OCI-LY7 (cell line): ENCODE measurements at regions not wholly inside any gene's neighbourhood (a gene's known extent, or its start where the extent isn't known, plus 50 kb on each side); places are given as distances from the start of the nearest gene placed in this dataset.
"Not testable (repeated sequence)": the region's sequence is repeated elsewhere in the genome, so short reads cannot be mapped to it uniquely, and the experiment has no call there.

ENCODE experiments used
- BruUV-seq: library from RNA; stranded (reverse); fragments of 400-500 nt; replicated peaks from 2 replicates; lab custom pipeline; 2021; lab: Mats Ljungman, UMichigan
- CTCF ChIA-PET: fragments of 300-600 bp; sonication (Branson Sonifier 250); formaldehyde crosslinking; loops from one replicate; lab custom pipeline; 2022; ENCODE audit warnings: antibody characterized with exemption; ENCODE audit not compliant: unreplicated experiment; lab: Charles Lee
- POLR2A ChIA-PET: fragments of 300-600 bp; sonication (Branson Sonifier 250); formaldehyde crosslinking; loops from one replicate; lab custom pipeline; 2022; ENCODE audit warnings: antibody characterized with exemption; lab: Charles Lee
- DNase-seq: peaks from one replicate; pipeline ENCODE4 v3.0.0-alpha.2; 2015; ENCODE audit warnings: low spot score
- H2AFZ ChIP-seq: fragments of 200-600 bp; sonication (generic), shearing (Covaris generic); 2 replicates; pipeline ENCODE4 v1.6.1; 2014; ENCODE audit warnings: mild to moderate bottlenecking, antibody characterized with exemption, low read length, moderate library complexity
- H3K27ac ChIP-seq: fragments of 200-600 bp; sonication (generic); 2 replicates; pipeline ENCODE4 v1.5.1; 2014; ENCODE audit warnings: mixed run types, low read depth, mild to moderate bottlenecking, moderate library complexity, low read length, inconsistent platforms; ENCODE audit not compliant: poor library complexity, severe bottlenecking
- H3K36me3 ChIP-seq: fragments of 200-600 bp; sonication (generic); 2 replicates; pipeline ENCODE4 v1.6.1; 2014; ENCODE audit warnings: mild to moderate bottlenecking, antibody characterized with exemption, low read length, moderate library complexity, mixed read lengths; ENCODE audit not compliant: insufficient read depth
- H3K4me1 ChIP-seq: fragments of 200-600 bp; sonication (generic); 2 replicates; pipeline ENCODE4 v1.5.1; 2014; ENCODE audit warnings: mild to moderate bottlenecking, low read length; ENCODE audit not compliant: insufficient read depth, poor library complexity, severe bottlenecking
- H3K4me2 ChIP-seq: fragments of 200-600 bp; sonication (generic); 2 replicates; pipeline ENCODE4 v1.6.1; 2014; ENCODE audit warnings: mild to moderate bottlenecking, low read length
- H3K4me3 ChIP-seq: fragments of 200-600 bp; sonication (generic); 2 replicates; pipeline ENCODE4 v1.5.1; 2014; ENCODE audit warnings: mild to moderate bottlenecking, low read depth, low read length; ENCODE audit not compliant: poor library complexity, severe bottlenecking
- H3K79me2 ChIP-seq: fragments of 200-600 bp; sonication (generic); 2 replicates; pipeline ENCODE4 v1.6.1; 2016; ENCODE audit warnings: low read depth, mild to moderate bottlenecking, low read length, moderate library complexity, mixed read lengths; ENCODE audit not compliant: insufficient read depth
- H3K9me2 ChIP-seq: fragments of 200-600 bp; sonication (generic); 2 replicates; pipeline ENCODE4 v1.6.1; 2016; ENCODE audit warnings: mild to moderate bottlenecking, low read length, mixed read lengths; ENCODE audit not compliant: insufficient read depth
- H3K9me3 ChIP-seq: fragments of 200-600 bp; sonication (generic); 2 replicates; pipeline ENCODE4 v1.6.1; 2014; ENCODE audit warnings: mild to moderate bottlenecking, mixed run types, low read length, mixed read lengths
- H4K20me1 ChIP-seq: fragments of 200-600 bp; sonication (generic); 2 replicates; pipeline ENCODE4 v1.6.1; 2014; ENCODE audit warnings: mild to moderate bottlenecking, antibody characterized with exemption, low read length, moderate library complexity, mixed read lengths; ENCODE audit not compliant: insufficient read depth
- CTCF ChIP-seq: fragments of 200-600 bp; sonication (generic); conservative IDR thresholded peaks from 2 replicates; pipeline ENCODE4 v1.5.1; 2014; ENCODE audit warnings: mild to moderate bottlenecking, antibody characterized with exemption, low read length, moderate library complexity, mixed read lengths
- EZH2phosphoT487 ChIP-seq: fragments of 200-600 bp; sonication (generic); IDR thresholded peaks from 2 replicates; pipeline ENCODE4 v1.6.1; 2018; ENCODE audit warnings: low read depth, borderline replicate concordance, mild to moderate bottlenecking, mixed run types, antibody characterized with exemption, low read length, moderate library complexity, mixed read lengths
- intact Hi-C: fragments of 100-400 bp; cut with micrococcal nuclease; formaldehyde crosslinking; loops from one replicate; pipeline ENCODE4 v1.10.0; 2022; ENCODE audit not compliant: unreplicated experiment

- intact Hi-C loops = no loop called here
- Histone ChIP-seq H3K27ac (no peak overlapping the region), H3K36me3 (no peaks in the 10 kb centered on the region), H3K79me2 (no peaks in the 10 kb centered on the region), H3K4me3 (no peak overlapping the region), H4K20me1 (no peaks in the 10 kb centered on the region), H3K4me1 (no peaks in the 10 kb centered on the region), H2AFZ (no peak overlapping the region), H3K9me3 (no peaks in the 10 kb centered on the region), H3K4me2 (no peak overlapping the region), H3K9me2 (no peaks in the 10 kb centered on the region)
- ChIA-PET CTCF (no interaction called here), POLR2A (no interaction called here)
- TF ChIP-seq EZH2phosphoT487 (no peak), CTCF (no peak)
- BruUV-seq = no TSS peak
- DNase-seq = no peak
These were observed 318.8 kb upstream of the KCNMB2 start for GRCh38 chr3:178217479-178217878.

GRCh38 chr3:178218231-178218630 is 318.0 kb upstream of the KCNMB2 start:
- no peaks in the 10 kb centered on the region for H3K79me2 ChIP-seq
- ChIA-PET POLR2A (no interaction called here), CTCF (no interaction called here)

GRCh38 chr3:178219661-178220060 is 316.6 kb upstream of the KCNMB2 start:
- H3K79me2 ChIP-seq, H3K36me3 ChIP-seq, H3K4me3 ChIP-seq, DNase-seq, H3K4me1 ChIP-seq, H3K9me3 ChIP-seq, BruUV-seq, H4K20me1 ChIP-seq, intact Hi-C loops, CTCF ChIA-PET, H2AFZ ChIP-seq, H3K9me2 ChIP-seq, H3K4me2 ChIP-seq, POLR2A ChIA-PET, H3K27ac ChIP-seq: not testable (repeated sequence)

More at GRCh38 chr3:178218231-178218630, 318.0 kb upstream of the KCNMB2 start:
- no peak overlapping the region for H3K4me2 ChIP-seq
- no peak for DNase-seq
- no peak overlapping the region for H3K4me3 ChIP-seq
- TF ChIP-seq EZH2phosphoT487 (no peak), CTCF (no peak)
- no peaks in the 10 kb centered on the region for H4K20me1 ChIP-seq
- H3K27ac ChIP-seq = no peak overlapping the region
- intact Hi-C loops = no loop called here
- H3K9me3 ChIP-seq = no peaks in the 10 kb centered on the region
- no peaks in the 10 kb centered on the region for H3K4me1 ChIP-seq
- BruUV-seq = no TSS peak
- H3K36me3 ChIP-seq = no peaks in the 10 kb centered on the region
- no peak overlapping the region for H2AFZ ChIP-seq
- no peaks in the 10 kb centered on the region for H3K9me2 ChIP-seq
